Cardiac fibroblast (primary cell): ENCODE measurements at regions not wholly inside any gene's neighbourhood (a gene's known extent, or its start where the extent isn't known, plus 50 kb on each side); places are given as distances from the start of the nearest gene placed in this dataset.

ENCODE experiments used
- DNase-seq, 2 donors: peaks; one replicate each; pipeline versions ENCODE4 v3.0.0 to v3.0.0-alpha.2; 2010; ENCODE audit warnings: low read depth in 2 of 2
- H3K4me3 ChIP-seq, 2 donors: replicated peaks in 1 of 2; 1 replicate in 1 of 2; 2 replicates in 1 of 2; pipeline ENCODE4 v1.5.1; 2011; ENCODE audit warnings: low read depth in 2 of 2, low read length in 2 of 2, mild to moderate bottlenecking in 2 of 2, moderate library complexity in 1 of 2
- TF ChIP-seq, protein P1 (sequence below): IDR thresholded peaks from one replicate; pipeline ENCODE4 v1.5.1; 2011; ENCODE audit warnings: low read depth, mild to moderate bottlenecking, low read length, inconsistent platforms

DNA sequence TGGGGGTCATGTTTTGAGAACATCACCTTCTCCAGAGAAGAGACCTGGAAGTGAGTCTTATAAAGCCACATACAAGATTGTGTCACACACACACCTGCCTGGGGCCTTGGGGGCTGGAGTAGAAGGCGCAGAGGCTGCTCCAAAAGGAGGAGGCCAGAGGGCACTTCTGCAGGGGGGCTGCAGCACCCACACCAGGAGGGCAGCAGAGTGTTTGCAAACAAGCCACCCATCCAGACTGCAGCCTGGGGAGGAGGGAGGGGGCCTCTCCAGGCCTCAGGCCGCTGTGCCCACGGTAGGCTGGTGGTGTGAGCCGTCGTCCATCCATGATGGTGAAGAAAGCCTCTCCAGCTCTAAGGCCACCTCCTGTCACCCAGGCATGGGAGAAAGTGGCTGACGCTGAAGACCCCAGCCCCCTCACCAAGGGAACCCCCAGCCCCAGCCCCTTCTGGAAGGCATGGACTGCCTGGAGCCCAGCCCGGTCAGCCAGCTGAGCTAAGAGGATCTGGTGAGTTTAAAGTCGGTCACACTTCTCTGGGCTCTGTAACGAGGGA, 77.5 kb downstream of the FOXL3 start:
- TF ChIP-seq, protein P1, sequence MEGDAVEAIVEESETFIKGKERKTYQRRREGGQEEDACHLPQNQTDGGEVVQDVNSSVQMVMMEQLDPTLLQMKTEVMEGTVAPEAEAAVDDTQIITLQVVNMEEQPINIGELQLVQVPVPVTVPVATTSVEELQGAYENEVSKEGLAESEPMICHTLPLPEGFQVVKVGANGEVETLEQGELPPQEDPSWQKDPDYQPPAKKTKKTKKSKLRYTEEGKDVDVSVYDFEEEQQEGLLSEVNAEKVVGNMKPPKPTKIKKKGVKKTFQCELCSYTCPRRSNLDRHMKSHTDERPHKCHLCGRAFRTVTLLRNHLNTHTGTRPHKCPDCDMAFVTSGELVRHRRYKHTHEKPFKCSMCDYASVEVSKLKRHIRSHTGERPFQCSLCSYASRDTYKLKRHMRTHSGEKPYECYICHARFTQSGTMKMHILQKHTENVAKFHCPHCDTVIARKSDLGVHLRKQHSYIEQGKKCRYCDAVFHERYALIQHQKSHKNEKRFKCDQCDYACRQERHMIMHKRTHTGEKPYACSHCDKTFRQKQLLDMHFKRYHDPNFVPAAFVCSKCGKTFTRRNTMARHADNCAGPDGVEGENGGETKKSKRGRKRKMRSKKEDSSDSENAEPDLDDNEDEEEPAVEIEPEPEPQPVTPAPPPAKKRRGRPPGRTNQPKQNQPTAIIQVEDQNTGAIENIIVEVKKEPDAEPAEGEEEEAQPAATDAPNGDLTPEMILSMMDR: no peak
- DNase-seq: no peak
- no peak overlapping the region for H3K4me3 ChIP-seq

DNA sequence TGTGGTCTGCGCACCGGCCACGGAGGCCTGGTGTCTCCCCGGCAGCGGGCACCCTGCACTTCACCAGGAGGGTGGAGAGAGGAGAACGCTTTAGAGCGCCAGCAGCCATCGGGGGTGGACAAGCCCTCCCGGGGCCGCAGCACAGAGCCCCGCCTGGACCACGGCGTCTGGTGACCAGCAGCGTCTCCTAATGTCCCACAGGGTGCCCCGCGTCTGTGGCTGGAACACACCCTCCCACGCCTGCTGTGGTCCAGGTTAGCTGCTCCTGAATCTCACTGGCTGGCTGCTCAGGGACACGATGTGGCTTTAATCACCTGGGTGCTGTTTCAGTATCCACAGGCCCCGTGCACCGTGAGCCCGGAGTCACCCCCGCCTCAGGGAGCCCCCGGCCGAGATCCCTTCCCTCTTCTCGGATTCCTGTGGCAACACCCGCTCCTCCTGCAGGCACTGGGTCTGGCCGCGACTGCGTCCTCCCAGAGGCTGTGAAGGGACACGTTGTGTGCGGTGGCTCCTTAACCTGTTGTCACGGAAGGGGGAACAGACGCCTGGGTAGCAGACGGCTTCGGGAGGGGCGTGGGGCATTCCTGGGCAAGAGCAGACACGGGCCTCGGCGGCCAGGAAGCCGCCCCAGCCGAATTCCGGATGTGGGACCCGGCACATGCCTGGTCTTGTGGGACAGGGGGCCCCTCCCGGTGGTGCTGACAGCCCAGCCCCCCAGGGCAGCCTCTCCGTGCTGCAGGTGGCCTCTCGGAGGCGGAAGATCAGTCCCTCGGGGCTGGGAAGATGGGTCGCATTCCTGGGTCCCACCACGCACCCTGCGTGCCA, 78.9 kb downstream of the FOXL3 start:
- DNase-seq: no peak
- H3K4me3 ChIP-seq: no peak overlapping the region

GRCh38 chr7:369476-370258, 79.7 kb downstream of the FOXL3 start:
- H3K4me3 ChIP-seq: no peak overlapping the region
- DNase-seq: no peak
- TF ChIP-seq, protein P1: no peak

More for the DNA sequence above, 78.9 kb downstream of the FOXL3 start:
- TF ChIP-seq, protein P1: no peak

- TF ChIP-seq, protein P1: no peak
- H3K4me3 ChIP-seq: no peak overlapping the region
- no peak for DNase-seq
Observed at GRCh38 chr7:370259-370625, 80.3 kb downstream of the FOXL3 start.

GRCh38 chr7:370775-371118, 80.8 kb downstream of the FOXL3 start:
- TF ChIP-seq, protein P1: no peak
- no peak for DNase-seq
- H3K4me3 ChIP-seq: no peak overlapping the region

- H3K4me3 ChIP-seq: no peak overlapping the region
- TF ChIP-seq, protein P1: no peak
- no peak for DNase-seq
Observed at GRCh38 chr7:371119-371778, 81.3 kb downstream of the FOXL3 start.
